ENCODE measurements at regions not wholly inside any gene's neighbourhood (a gene's known extent, or its start where the extent isn't known, plus 50 kb on each side); places are given as distances from the start of the nearest gene placed in this dataset.
"Not testable (repeated sequence)": the region's sequence is repeated elsewhere in the genome, so short reads cannot be mapped to it uniquely, and the experiment has no call there.

DNA sequence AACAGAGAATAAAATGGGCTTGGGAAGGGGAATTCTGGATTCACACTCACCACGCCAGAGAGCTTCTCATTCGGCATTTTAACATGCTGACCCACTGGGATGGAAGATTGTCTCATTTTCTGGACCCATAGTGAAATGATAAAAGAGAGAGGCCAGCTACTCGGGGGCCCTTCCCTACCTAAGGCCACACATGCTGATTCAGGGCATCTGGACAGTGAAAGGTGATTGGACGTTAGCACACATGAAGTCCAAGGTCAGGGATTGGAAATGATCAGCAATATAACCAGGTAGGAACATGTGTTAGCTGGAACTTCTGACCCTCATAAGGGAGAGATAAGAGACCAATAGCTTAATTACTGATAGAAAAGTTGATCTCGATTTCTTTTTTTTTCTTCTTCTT, 183.7 kb downstream of the NUFIP1 start:
- H3K9me3 ChIP-seq (ENCODE audit: control insufficient read depth, low read length), result no peaks in the 10 kb centered on the region
- no peak overlapping the region for H3K27ac ChIP-seq (ENCODE audit: insufficient read depth, low read length, poor library complexity, severe bottlenecking)
- H3K4me1 ChIP-seq (ENCODE audit: control insufficient read depth, insufficient read depth, low read length, poor library complexity, severe bottlenecking), result no peaks in the 10 kb centered on the region
- no peaks in the 10 kb centered on the region for H3K27me3 ChIP-seq (replicated peaks; ENCODE audit: control insufficient read depth, insufficient read depth, low read length, poor library complexity, severe bottlenecking)
- H3K36me3 ChIP-seq (ENCODE audit: control insufficient read depth, insufficient read depth, low read length), result no peaks in the 10 kb centered on the region
- DNase-seq, result no peak
- no peak overlapping the region for H3K4me3 ChIP-seq (ENCODE audit: insufficient read depth, low read depth, low read length, poor library complexity, severe bottlenecking)

DNA sequence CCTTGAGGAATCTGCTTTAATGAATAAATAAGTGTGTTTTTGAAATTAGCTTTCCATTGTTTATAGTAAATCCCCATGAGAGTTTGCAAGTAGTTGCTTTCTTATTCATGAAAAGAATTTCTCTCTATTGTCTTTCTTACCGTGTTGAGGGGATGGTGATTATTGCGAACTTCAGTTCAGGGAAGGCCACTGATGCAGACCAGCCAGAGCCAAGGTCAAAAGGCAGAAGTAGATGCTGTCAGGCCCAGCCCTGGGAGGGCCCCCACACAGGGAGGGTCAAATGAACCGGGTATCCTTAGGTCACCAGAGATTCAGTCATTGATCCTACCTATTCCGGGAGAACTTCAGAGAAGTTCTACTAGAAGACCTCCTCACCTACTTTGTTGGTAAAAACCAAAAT, 185.9 kb downstream of the NUFIP1 start:
- H3K9me3 ChIP-seq (ENCODE audit: control insufficient read depth, low read length), result no peaks in the 10 kb centered on the region
- no peak overlapping the region for H3K4me3 ChIP-seq (ENCODE audit: insufficient read depth, low read depth, low read length, poor library complexity, severe bottlenecking)
- H3K36me3 ChIP-seq (ENCODE audit: control insufficient read depth, insufficient read depth, low read length), result no peaks in the 10 kb centered on the region
- no peak for DNase-seq
- H3K27ac ChIP-seq (ENCODE audit: insufficient read depth, low read length, poor library complexity, severe bottlenecking), result no peak overlapping the region
- no peaks in the 10 kb centered on the region for H3K27me3 ChIP-seq (replicated peaks; ENCODE audit: control insufficient read depth, insufficient read depth, low read length, poor library complexity, severe bottlenecking)
- H3K4me1 ChIP-seq (ENCODE audit: control insufficient read depth, insufficient read depth, low read length, poor library complexity, severe bottlenecking), result no peaks in the 10 kb centered on the region

DNA sequence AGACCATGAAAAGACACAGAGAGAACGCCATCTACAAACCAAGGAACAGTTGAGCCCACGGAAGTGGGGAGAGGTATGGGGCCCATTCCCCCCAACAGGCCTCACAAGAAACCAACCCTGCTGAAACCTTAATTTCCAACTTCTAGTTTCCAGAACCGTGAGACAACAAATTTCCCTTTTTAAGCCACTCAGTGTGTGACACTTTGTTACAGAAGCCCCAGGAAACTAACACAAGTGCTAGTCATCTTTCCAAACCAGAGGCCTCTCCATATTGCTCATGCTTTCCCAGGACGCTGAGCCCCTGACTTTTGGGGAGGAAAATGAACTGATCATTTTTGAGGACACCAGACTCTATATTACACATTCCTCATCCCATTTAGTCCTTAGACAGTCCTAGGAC, 186.8 kb downstream of the NUFIP1 start:
- H3K9me3 ChIP-seq (ENCODE audit: control insufficient read depth, low read length), result no peaks in the 10 kb centered on the region
- DNase-seq, result no peak
- H3K4me1 ChIP-seq (ENCODE audit: control insufficient read depth, insufficient read depth, low read length, poor library complexity, severe bottlenecking), result no peaks in the 10 kb centered on the region
- no peak overlapping the region for H3K4me3 ChIP-seq (ENCODE audit: insufficient read depth, low read depth, low read length, poor library complexity, severe bottlenecking)
- no peak overlapping the region for H3K27ac ChIP-seq (ENCODE audit: insufficient read depth, low read length, poor library complexity, severe bottlenecking)
- no peaks in the 10 kb centered on the region for H3K27me3 ChIP-seq (replicated peaks; ENCODE audit: control insufficient read depth, insufficient read depth, low read length, poor library complexity, severe bottlenecking)
- no peaks in the 10 kb centered on the region for H3K36me3 ChIP-seq (ENCODE audit: control insufficient read depth, insufficient read depth, low read length)

DNA sequence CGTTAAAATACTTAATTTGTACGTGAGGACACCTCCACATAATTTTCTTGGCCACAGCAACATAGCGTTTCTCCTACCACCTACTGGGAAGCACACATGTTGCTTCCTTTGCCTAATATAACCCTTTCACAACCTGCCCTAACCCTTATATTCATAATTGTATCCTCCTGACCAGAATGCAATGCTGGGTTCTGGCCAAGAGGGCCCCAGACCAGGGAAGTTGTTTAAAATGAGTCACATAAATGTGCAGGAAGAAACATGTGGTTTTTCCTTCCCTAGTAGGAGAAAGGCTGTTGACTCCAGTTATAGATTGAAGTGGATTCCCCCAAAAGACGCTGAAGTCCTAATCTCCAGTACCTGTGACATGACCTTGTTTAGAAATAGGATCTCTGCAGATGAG, 187.3 kb downstream of the NUFIP1 start:
- Histone ChIP-seq H3K27ac (ENCODE audit: insufficient read depth, low read length, poor library complexity, severe bottlenecking) (no peak overlapping the region), H3K27me3 (replicated peaks; ENCODE audit: control insufficient read depth, insufficient read depth, low read length, poor library complexity, severe bottlenecking) (no peaks in the 10 kb centered on the region), H3K4me3 (ENCODE audit: insufficient read depth, low read depth, low read length, poor library complexity, severe bottlenecking) (no peak overlapping the region), H3K4me1 (ENCODE audit: control insufficient read depth, insufficient read depth, low read length, poor library complexity, severe bottlenecking) (no peaks in the 10 kb centered on the region), H3K36me3 (ENCODE audit: control insufficient read depth, insufficient read depth, low read length) (no peaks in the 10 kb centered on the region), H3K9me3 (ENCODE audit: control insufficient read depth, low read length) (no peaks in the 10 kb centered on the region)
- no peak for DNase-seq

DNA sequence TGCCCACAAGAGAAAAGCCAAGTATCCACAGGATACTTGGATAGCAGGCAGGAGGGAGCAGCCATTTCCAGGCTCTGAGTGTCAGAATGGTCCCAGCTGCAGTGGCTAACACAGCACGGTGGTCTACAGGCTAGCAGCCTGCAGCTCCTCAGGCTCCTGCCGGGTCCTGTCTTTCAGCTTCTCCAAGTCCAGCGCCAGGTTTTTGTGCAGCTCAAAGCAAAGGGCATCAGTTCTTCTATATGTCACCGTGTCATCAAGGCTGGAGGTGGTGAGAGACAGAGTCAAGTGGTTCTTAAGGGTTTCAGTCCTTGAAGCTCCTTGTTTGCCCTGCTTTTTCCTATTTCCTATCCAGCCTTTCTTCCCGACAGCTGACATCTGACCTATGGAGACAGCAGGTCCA, 188.6 kb downstream of the NUFIP1 start:
- H3K4me3 ChIP-seq (ENCODE audit: insufficient read depth, low read depth, low read length, poor library complexity, severe bottlenecking), result no peak overlapping the region
- H3K9me3 ChIP-seq (ENCODE audit: control insufficient read depth, low read length), result no peaks in the 10 kb centered on the region
- H3K27ac ChIP-seq (ENCODE audit: insufficient read depth, low read length, poor library complexity, severe bottlenecking), result no peak overlapping the region
- no peak for DNase-seq
- H3K27me3 ChIP-seq (replicated peaks; ENCODE audit: control insufficient read depth, insufficient read depth, low read length, poor library complexity, severe bottlenecking), result no peaks in the 10 kb centered on the region
- no peaks in the 10 kb centered on the region for H3K36me3 ChIP-seq (ENCODE audit: control insufficient read depth, insufficient read depth, low read length)
- no peaks in the 10 kb centered on the region for H3K4me1 ChIP-seq (ENCODE audit: control insufficient read depth, insufficient read depth, low read length, poor library complexity, severe bottlenecking)

DNA sequence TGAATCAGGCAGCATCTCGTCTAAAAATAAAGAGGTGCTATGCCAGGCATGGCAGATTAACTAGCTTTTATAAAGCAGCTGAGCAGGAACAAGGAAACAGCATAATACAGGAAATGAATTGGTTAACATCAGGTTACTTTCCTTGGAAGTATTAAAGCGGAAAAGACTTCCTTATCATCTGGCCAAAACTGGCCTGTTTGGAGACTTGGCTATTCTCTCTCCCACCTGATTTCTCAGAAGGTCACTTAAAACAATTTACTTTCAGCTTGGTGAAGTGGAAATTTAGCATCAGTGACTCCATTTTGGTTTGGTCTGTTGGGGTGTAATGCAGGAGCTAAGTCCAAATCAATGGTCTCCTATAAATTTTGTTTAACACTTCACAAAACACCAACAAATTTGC, 191.6 kb downstream of the NUFIP1 start:
- H3K27ac ChIP-seq (ENCODE audit: insufficient read depth, low read length, poor library complexity, severe bottlenecking), result no peak overlapping the region
- no peak overlapping the region for H3K4me3 ChIP-seq (ENCODE audit: insufficient read depth, low read depth, low read length, poor library complexity, severe bottlenecking)
- H3K4me1 ChIP-seq (ENCODE audit: control insufficient read depth, insufficient read depth, low read length, poor library complexity, severe bottlenecking), result no peaks in the 10 kb centered on the region
- H3K9me3 ChIP-seq (ENCODE audit: control insufficient read depth, low read length), result no peaks in the 10 kb centered on the region
- no peaks in the 10 kb centered on the region for H3K36me3 ChIP-seq (ENCODE audit: control insufficient read depth, insufficient read depth, low read length)
- DNase-seq, result no peak
- H3K27me3 ChIP-seq (replicated peaks; ENCODE audit: control insufficient read depth, insufficient read depth, low read length, poor library complexity, severe bottlenecking), result no peaks in the 10 kb centered on the region

DNA sequence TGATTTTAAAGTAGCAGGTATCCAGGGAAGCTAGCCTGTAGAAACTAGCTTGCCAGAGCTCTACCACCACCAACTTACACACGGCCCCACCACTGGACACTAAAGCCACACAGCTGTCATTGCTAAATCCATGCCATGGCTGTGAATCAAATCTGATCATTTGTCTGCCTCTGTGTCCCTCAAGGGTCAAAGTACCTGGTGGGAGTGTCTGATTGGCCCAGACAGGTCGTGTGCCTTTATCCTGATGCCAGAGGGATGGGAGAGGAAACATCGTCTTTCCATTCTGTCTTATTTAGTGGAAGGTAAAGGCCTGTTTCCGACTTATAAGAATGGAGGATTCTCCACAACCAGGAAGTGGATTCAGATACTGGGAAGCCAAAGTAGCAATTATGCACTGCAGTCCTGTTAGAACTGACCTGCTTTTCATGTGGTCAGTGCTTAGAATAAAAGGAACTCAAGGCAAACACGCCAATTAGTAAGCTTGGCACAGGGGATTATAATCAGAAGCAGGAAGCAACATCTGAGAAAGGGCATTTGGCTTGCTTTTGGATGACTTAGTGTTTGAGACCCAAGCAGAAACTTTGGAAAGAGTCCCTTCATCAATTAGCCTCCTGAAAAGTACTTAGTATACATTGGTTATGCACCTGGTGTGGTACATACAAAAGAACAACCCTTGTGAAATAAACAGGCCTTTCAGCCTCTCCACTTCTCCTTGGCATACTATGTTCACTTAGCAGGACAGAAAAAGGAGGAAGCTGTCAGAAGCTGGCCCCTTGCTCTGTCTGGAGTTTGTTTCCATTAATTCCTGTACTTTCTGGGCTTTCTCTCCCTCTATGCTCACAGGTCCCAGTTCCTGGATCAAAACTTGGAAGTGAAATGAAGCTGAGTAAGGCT, 192.4 kb downstream of the NUFIP1 start:
- no peak for DNase-seq
- Histone ChIP-seq H3K27ac (ENCODE audit: insufficient read depth, low read length, poor library complexity, severe bottlenecking) (no peak overlapping the region), H3K4me1 (ENCODE audit: control insufficient read depth, insufficient read depth, low read length, poor library complexity, severe bottlenecking) (no peaks in the 10 kb centered on the region), H3K36me3 (ENCODE audit: control insufficient read depth, insufficient read depth, low read length) (no peaks in the 10 kb centered on the region), H3K27me3 (replicated peaks; ENCODE audit: control insufficient read depth, insufficient read depth, low read length, poor library complexity, severe bottlenecking) (no peaks in the 10 kb centered on the region), H3K9me3 (ENCODE audit: control insufficient read depth, low read length) (no peaks in the 10 kb centered on the region), H3K4me3 (ENCODE audit: insufficient read depth, low read depth, low read length, poor library complexity, severe bottlenecking) (no peak overlapping the region)

DNA sequence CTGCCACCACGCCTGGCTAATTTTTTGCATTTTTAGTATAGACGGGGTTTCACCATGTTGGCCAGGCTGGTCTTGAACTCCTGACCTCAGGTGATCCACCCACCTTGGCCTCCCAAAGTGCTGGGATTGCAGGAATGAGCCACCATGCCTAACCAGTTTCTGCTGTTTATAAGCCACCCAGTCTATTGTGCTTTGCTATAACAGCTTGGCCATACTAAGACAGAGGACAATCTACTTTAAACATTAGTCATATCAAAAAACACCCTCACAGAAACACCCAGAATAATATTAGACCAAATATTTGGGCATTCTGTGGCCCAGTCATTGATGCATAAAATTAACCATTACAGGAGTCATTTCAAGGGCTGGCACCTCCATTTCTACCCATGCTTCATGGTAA, 193.2 kb downstream of the NUFIP1 start:
- H3K36me3 ChIP-seq (ENCODE audit: control insufficient read depth, insufficient read depth, low read length); H3K27me3 ChIP-seq (replicated peaks; ENCODE audit: control insufficient read depth, insufficient read depth, low read length, poor library complexity, severe bottlenecking); H3K9me3 ChIP-seq (ENCODE audit: control insufficient read depth, low read length); H3K4me3 ChIP-seq (ENCODE audit: insufficient read depth, low read depth, low read length, poor library complexity, severe bottlenecking); H3K4me1 ChIP-seq (ENCODE audit: control insufficient read depth, insufficient read depth, low read length, poor library complexity, severe bottlenecking); DNase-seq; H3K27ac ChIP-seq (ENCODE audit: insufficient read depth, low read length, poor library complexity, severe bottlenecking): not testable (repeated sequence)

DNA sequence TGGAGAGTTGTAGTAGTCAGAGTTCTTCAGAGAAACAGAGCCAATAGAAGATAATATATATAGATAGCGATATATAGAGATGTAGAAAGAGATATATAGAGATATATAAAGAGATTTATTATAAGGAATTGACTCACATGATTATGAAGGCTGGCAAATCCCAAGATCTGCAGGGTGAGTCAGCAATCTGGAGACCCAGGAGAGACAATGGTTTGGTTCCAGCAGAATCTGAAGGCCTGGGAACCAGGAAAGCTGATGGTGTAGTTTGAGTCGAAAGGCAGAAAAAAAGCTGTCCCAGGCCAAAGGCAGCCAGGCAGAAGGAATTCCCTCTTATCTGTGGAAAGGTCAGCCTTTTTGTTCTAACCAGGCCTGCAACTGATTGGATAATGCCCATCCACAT, 194.1 kb downstream of the NUFIP1 start:
- no peaks in the 10 kb centered on the region for H3K9me3 ChIP-seq (ENCODE audit: control insufficient read depth, low read length)
- H3K4me3 ChIP-seq (ENCODE audit: insufficient read depth, low read depth, low read length, poor library complexity, severe bottlenecking), result no peak overlapping the region
- DNase-seq, result no peak
- no peaks in the 10 kb centered on the region for H3K27me3 ChIP-seq (replicated peaks; ENCODE audit: control insufficient read depth, insufficient read depth, low read length, poor library complexity, severe bottlenecking)
- H3K27ac ChIP-seq (ENCODE audit: insufficient read depth, low read length, poor library complexity, severe bottlenecking), result no peak overlapping the region
- H3K4me1 ChIP-seq (ENCODE audit: control insufficient read depth, insufficient read depth, low read length, poor library complexity, severe bottlenecking), result no peaks in the 10 kb centered on the region
- H3K36me3 ChIP-seq (ENCODE audit: control insufficient read depth, insufficient read depth, low read length), result no peaks in the 10 kb centered on the region

DNA sequence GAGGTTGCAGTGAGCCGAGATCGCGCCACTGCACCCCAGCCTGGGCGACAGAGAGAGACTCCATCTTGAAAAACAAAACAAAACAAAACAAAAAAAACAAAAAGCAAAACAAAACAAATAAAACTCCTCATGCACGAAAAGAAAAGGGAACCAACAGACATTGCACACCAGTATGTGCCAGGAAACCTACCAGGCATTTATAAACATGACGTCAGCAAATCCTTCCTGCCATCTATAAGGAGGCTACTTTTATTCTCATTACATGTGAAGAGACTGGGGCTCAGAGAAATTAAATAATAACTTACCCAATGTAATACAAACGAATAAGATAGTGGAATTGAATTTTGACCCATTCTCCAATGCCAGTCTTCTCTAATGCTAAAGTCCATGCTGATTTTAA, 197.2 kb downstream of the NUFIP1 start:
- H3K27me3 ChIP-seq (replicated peaks; ENCODE audit: control insufficient read depth, insufficient read depth, low read length, poor library complexity, severe bottlenecking), result no peaks in the 10 kb centered on the region
- H3K4me1 ChIP-seq (ENCODE audit: control insufficient read depth, insufficient read depth, low read length, poor library complexity, severe bottlenecking), result no peaks in the 10 kb centered on the region
- H3K4me3 ChIP-seq (ENCODE audit: insufficient read depth, low read depth, low read length, poor library complexity, severe bottlenecking), result no peak overlapping the region
- H3K27ac ChIP-seq (ENCODE audit: insufficient read depth, low read length, poor library complexity, severe bottlenecking), result no peak overlapping the region
- H3K36me3 ChIP-seq (ENCODE audit: control insufficient read depth, insufficient read depth, low read length), result no peaks in the 10 kb centered on the region
- no peak for DNase-seq
- H3K9me3 ChIP-seq (ENCODE audit: control insufficient read depth, low read length), result no peaks in the 10 kb centered on the region

Measured in effector memory CD4-positive, alpha-beta T cell (primary cell).